ENCODE measurements at regions not wholly inside any gene's neighbourhood (a gene's known extent, or its start where the extent isn't known, plus 50 kb on each side); places are given as distances from the start of the nearest gene placed in this dataset.
A peak's percentile ranks its signal among the peaks of the same experiment; 100 is the strongest.

- TF ChIP-seq, protein P1, sequence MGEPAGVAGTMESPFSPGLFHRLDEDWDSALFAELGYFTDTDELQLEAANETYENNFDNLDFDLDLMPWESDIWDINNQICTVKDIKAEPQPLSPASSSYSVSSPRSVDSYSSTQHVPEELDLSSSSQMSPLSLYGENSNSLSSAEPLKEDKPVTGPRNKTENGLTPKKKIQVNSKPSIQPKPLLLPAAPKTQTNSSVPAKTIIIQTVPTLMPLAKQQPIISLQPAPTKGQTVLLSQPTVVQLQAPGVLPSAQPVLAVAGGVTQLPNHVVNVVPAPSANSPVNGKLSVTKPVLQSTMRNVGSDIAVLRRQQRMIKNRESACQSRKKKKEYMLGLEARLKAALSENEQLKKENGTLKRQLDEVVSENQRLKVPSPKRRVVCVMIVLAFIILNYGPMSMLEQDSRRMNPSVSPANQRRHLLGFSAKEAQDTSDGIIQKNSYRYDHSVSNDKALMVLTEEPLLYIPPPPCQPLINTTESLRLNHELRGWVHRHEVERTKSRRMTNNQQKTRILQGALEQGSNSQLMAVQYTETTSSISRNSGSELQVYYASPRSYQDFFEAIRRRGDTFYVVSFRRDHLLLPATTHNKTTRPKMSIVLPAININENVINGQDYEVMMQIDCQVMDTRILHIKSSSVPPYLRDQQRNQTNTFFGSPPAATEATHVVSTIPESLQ (CRISPR knock-in tag; IDR thresholded peaks at IDR 0.05): no peak
Measured at GRCh38 chr21:31479222-31479621, 135.2 kb upstream of the TIAM1 start (continued).

- ATAC-seq: no peak
- H3K27ac Mint-ChIP-seq: 0 out of 2 replicates have a peak overlapping the region, but pooled peaks have one; percentile 15
- DNase-seq (ENCODE audit: low spot score): no peak
Measured at GRCh38 chr21:31476263-31477022, 132.4 kb upstream of the TIAM1 start.

GRCh38 chr21:31475223-31475622 is 131.2 kb upstream of the TIAM1 start:
- no peak for TF ChIP-seq USF2 (CRISPR knock-in tag; IDR thresholded peaks at IDR 0.05)
- TF ChIP-seq STAT6 (CRISPR knock-in tag; conservative IDR thresholded peaks at IDR 0.05; ENCODE audit: low read depth): no peak
- TF ChIP-seq ZNF671 (CRISPR knock-in tag; IDR thresholded peaks at IDR 0.05): no peak
- TF ChIP-seq E2F5 (CRISPR knock-in tag; IDR thresholded peaks at IDR 0.05): no peak
- TF ChIP-seq NR1H2 (CRISPR knock-in tag; IDR thresholded peaks at IDR 0.05): no peak
- TF ChIP-seq MYBL2 (CRISPR knock-in tag; IDR thresholded peaks at IDR 0.05): no peak
- TF ChIP-seq, protein P2, sequence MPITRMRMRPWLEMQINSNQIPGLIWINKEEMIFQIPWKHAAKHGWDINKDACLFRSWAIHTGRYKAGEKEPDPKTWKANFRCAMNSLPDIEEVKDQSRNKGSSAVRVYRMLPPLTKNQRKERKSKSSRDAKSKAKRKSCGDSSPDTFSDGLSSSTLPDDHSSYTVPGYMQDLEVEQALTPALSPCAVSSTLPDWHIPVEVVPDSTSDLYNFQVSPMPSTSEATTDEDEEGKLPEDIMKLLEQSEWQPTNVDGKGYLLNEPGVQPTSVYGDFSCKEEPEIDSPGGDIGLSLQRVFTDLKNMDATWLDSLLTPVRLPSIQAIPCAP (CRISPR knock-in tag; IDR thresholded peaks at IDR 0.05): no peak
- no peak for TF ChIP-seq SOX15 (CRISPR knock-in tag; IDR thresholded peaks at IDR 0.05)
- TF ChIP-seq TP53 (CRISPR knock-in tag; IDR thresholded peaks at IDR 0.05): no peak
- no peak for TF ChIP-seq NR3C1 (CRISPR knock-in tag; conservative IDR thresholded peaks at IDR 0.05; ENCODE audit: low read depth)
- TF ChIP-seq, protein P3, sequence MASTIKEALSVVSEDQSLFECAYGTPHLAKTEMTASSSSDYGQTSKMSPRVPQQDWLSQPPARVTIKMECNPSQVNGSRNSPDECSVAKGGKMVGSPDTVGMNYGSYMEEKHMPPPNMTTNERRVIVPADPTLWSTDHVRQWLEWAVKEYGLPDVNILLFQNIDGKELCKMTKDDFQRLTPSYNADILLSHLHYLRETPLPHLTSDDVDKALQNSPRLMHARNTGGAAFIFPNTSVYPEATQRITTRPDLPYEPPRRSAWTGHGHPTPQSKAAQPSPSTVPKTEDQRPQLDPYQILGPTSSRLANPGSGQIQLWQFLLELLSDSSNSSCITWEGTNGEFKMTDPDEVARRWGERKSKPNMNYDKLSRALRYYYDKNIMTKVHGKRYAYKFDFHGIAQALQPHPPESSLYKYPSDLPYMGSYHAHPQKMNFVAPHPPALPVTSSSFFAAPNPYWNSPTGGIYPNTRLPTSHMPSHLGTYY (CRISPR knock-in tag; IDR thresholded peaks at IDR 0.05): no peak
- TF ChIP-seq ZNF416 (CRISPR knock-in tag; IDR thresholded peaks at IDR 0.05): no peak
- TF ChIP-seq NFATC4 (CRISPR knock-in tag; IDR thresholded peaks at IDR 0.05): no peak
- no peak for TF ChIP-seq ZNF396 (CRISPR knock-in tag; IDR thresholded peaks at IDR 0.05; ENCODE audit: borderline replicate concordance)
- TF ChIP-seq NFE2L1 (CRISPR knock-in tag; IDR thresholded peaks at IDR 0.05): no peak
- Mint-ChIP-seq H3K4me3 (no peak overlapping the region), H3K36me3 (peaks cover 8% of the 10 kb centered on the region), H3K27ac (no peak overlapping the region), H3K9me3 (peaks cover 10% of the 10 kb centered on the region), H3K4me1 (peaks cover 42% of the 10 kb centered on the region), H3K27me3 (ENCODE audit: low read depth) (no peaks in the 10 kb centered on the region)
- DNase-seq (ENCODE audit: low spot score) (no peak), ATAC-seq (no peak)
- CTCF ChIA-PET: interaction anchor here (0.5 to 1.4 kb wide), 3 partner anchors 16 to 106 kb away, joined by 3 to 4 read pairs (median 4); no protein-coding TSS in a partner anchor
- POLR2A ChIA-PET: interaction anchor here (1.2 kb wide), 1 partner anchor 84 kb away, joined by 3 read pairs; no protein-coding TSS in a partner anchor

More at GRCh38 chr21:31476263-31477022, 132.4 kb upstream of the TIAM1 start:
- H3K4me3 Mint-ChIP-seq: no peak overlapping the region
- peaks cover 2% of the 10 kb centered on the region; the same call in 1 of the 2 replicates for H3K27me3 Mint-ChIP-seq (ENCODE audit: low read depth)
- TF ChIP-seq, protein P4, sequence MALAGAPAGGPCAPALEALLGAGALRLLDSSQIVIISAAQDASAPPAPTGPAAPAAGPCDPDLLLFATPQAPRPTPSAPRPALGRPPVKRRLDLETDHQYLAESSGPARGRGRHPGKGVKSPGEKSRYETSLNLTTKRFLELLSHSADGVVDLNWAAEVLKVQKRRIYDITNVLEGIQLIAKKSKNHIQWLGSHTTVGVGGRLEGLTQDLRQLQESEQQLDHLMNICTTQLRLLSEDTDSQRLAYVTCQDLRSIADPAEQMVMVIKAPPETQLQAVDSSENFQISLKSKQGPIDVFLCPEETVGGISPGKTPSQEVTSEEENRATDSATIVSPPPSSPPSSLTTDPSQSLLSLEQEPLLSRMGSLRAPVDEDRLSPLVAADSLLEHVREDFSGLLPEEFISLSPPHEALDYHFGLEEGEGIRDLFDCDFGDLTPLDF (CRISPR knock-in tag; IDR thresholded peaks at IDR 0.05): no peak
- H3K36me3 Mint-ChIP-seq: peaks cover 14% of the 10 kb centered on the region
- peaks cover 15% of the 10 kb centered on the region for H3K9me3 Mint-ChIP-seq
- peaks cover 32% of the 10 kb centered on the region for H3K4me1 Mint-ChIP-seq
- POLR2A ChIA-PET: no interaction called here
- CTCF ChIA-PET: interaction anchor here (1.3 kb wide), 1 partner anchor 17 kb away, joined by 4 read pairs; no protein-coding TSS in a partner anchor

Data from WTC11 (cell line).